K562 (cell line): ENCODE measurements at regions not wholly inside any gene's neighbourhood (a gene's known extent, or its start where the extent isn't known, plus 50 kb on each side); places are given as distances from the start of the nearest gene placed in this dataset.

Experiments used
- ATAC-seq: fragments of 200-7000 bp; cut with Tn5 transposase; 3 replicates; pipeline ENCODE4 v1.9.1; 2020; ENCODE audit warnings: moderate library complexity
- BruUV-seq: library from RNA; stranded (reverse); fragments of 400-500 nt; replicated peaks from 2 replicates; lab custom pipeline; 2021; lab: Mats Ljungman, UMichigan
- CTCF ChIA-PET: fragments of 300-600 bp; formaldehyde crosslinking; extraction: SDS; loops from one replicate; lab custom pipeline; 2021; ENCODE audit warnings: low intra/inter-chr PET ratio; lab: Yijun Ruan, JAX
- POLR2A ChIA-PET: fragments of 300-600, 350-650 bp; sonication (Branson Sonifier 250); formaldehyde crosslinking; extraction: SDS; loops from one replicate; lab custom pipeline; 2021; ENCODE audit warnings: antibody characterized with exemption, inconsistent platforms; lab: Yijun Ruan, JAX
- DNase-seq, 4 experiments: peaks; one replicate each; pipeline versions ENCODE4 v3.0.0 to v3.0.0-alpha.2; 2011 to 2018; ENCODE audit warnings: low spot score in 3 of 4, mixed read lengths in 3 of 4; ENCODE audit errors: extremely low read depth in 1 of 4
- FAIRE-seq: peaks from 2 replicates; lab custom pipeline; 2011; peaks lifted over from hg19 to GRCh38; lab: Jason Lieb, UNC
- H2AFZ ChIP-seq: 2 replicates; pipeline ENCODE4 v1.6.0; 2011; ENCODE audit warnings: low read depth, low read length, control low read depth, inconsistent platforms
- H3K27ac ChIP-seq: fragments of 200-600 bp; 3 replicates; pipeline ENCODE4 v1.8.0; 2011; ENCODE audit warnings: low read depth, mild to moderate bottlenecking, control low read depth, inconsistent platforms, low read length, moderate library complexity, mixed read lengths; ENCODE audit errors: extremely low read depth
- H3K27me3 ChIP-seq, 2 experiments: fragments of 300-600 bp in 1 of 2; 2 replicates in 1 of 2; 3 replicates in 1 of 2; pipeline versions ENCODE4 v1.6.0 to v1.8.0; 2011; ENCODE audit warnings: inconsistent platforms in 2 of 2, low read length in 2 of 2, mild to moderate bottlenecking in 1 of 2, mixed read lengths in 1 of 2, moderate library complexity in 1 of 2; ENCODE audit not compliant: control insufficient read depth in 2 of 2, insufficient read depth in 2 of 2
- H3K36me3 ChIP-seq: fragments of 300-600 bp; 3 replicates; pipeline ENCODE4 v1.8.0; 2011; ENCODE audit warnings: mild to moderate bottlenecking, low read length, inconsistent platforms; ENCODE audit not compliant: control insufficient read depth, insufficient read depth
- H3K4me1 ChIP-seq, 2 experiments: fragments of 200-600 bp in 1 of 2; replicated peaks in 1 of 2; 2 replicates in 1 of 2; 3 replicates in 1 of 2; pipeline versions ENCODE4 v1.5.1 to v1.8.0; 2011; ENCODE audit warnings: inconsistent platforms in 2 of 2, low read length in 2 of 2, mild to moderate bottlenecking in 1 of 2, mixed read lengths in 1 of 2, moderate library complexity in 1 of 2; ENCODE audit not compliant: control insufficient read depth in 2 of 2, insufficient read depth in 2 of 2
- H3K4me2 ChIP-seq: 2 replicates; pipeline ENCODE4 v1.6.1; 2011; ENCODE audit warnings: low read length, control low read depth, inconsistent platforms, mixed read lengths; ENCODE audit not compliant: insufficient read depth
- H3K4me3 ChIP-seq: fragments of 200-600 bp; sonication (generic), shearing (Covaris generic); 2 replicates; pipeline ENCODE4 v1.5.1; 2016; ENCODE audit warnings: control low read depth, inconsistent platforms
- H3K79me2 ChIP-seq: fragments of 200-600 bp; 3 replicates; pipeline ENCODE4 v1.8.0; 2011; ENCODE audit warnings: low read length, inconsistent platforms; ENCODE audit not compliant: control insufficient read depth, insufficient read depth
- H3K9ac ChIP-seq, 2 experiments: 2 replicates each; pipeline versions ENCODE4 v1.6.0 to v1.6.1; 2011; ENCODE audit warnings: low read depth in 2 of 2, low read length in 2 of 2, control low read depth in 1 of 2, inconsistent platforms in 1 of 2, mild to moderate bottlenecking in 1 of 2, mixed read lengths in 1 of 2; ENCODE audit not compliant: insufficient read depth in 1 of 2
- H3K9me1 ChIP-seq: one replicate; pipeline ENCODE4 v1.6.0; 2011; ENCODE audit warnings: inconsistent platforms, mild to moderate bottlenecking, low read length, moderate library complexity; ENCODE audit not compliant: control insufficient read depth, insufficient read depth
- H3K9me3 ChIP-seq: replicated peaks from 2 replicates; pipeline ENCODE4 v1.5.1; 2011; ENCODE audit warnings: low read depth, low read length, inconsistent platforms; ENCODE audit not compliant: control insufficient read depth, insufficient read depth
- H4K20me1 ChIP-seq: replicated peaks from 2 replicates; pipeline ENCODE4 v1.6.1; 2011; ENCODE audit warnings: low read length, inconsistent platforms, mixed read lengths; ENCODE audit not compliant: control insufficient read depth, insufficient read depth
- HNRNPH1 ChIP-seq: fragments of 200-400 bp; formaldehyde crosslinking; optimal IDR thresholded peaks from 2 replicates; pipeline ENCODE3; 2017; ENCODE audit warnings: low read depth, mild to moderate bottlenecking, low read length, moderate library complexity
- HOMEZ ChIP-seq: fragments of 250-450 bp; sonication (Bioruptor Pico); IDR thresholded peaks from 2 replicates; pipeline ENCODE4 v1.4.0; 2020; ENCODE audit warnings: mild to moderate bottlenecking, moderate library complexity
- ZBTB8A ChIP-seq: fragments of 450-650 bp; IDR thresholded peaks from 2 replicates; pipeline ENCODE4 v1.6.1; 2018; ENCODE audit warnings: mild to moderate bottlenecking, moderate library complexity; ENCODE audit not compliant: partially characterized antibody
- ZHX1 ChIP-seq: fragments of 150-350 bp; conservative IDR thresholded peaks from 2 replicates; pipeline ENCODE4 v1.6.1; 2014; ENCODE audit warnings: low read length
- ZNF316 ChIP-seq: fragments of 450-650 bp; IDR thresholded peaks from 2 replicates; pipeline ENCODE4 v1.6.1; 2016
- whole genome bisulfite sequencing: fragments of 100-300 bp; shearing (Covaris generic); methylation state at CpG from one replicate; pipeline ENCODE4 v1.1.6; 2016; ENCODE audit warnings: low coverage, mixed read lengths; ENCODE audit not compliant: insufficient coverage; ENCODE audit errors: missing lambda C conversion rate; 5-methylcytosine and 5-hydroxymethylcytosine counted together
- in situ Hi-C: fragments of 300-500 bp; cut with MboI; formaldehyde crosslinking; loops from 4 replicates; pipeline ENCODE4 v1.15.0; 2018; ENCODE audit warnings: inconsistent platforms, mixed read lengths
- intact Hi-C: fragments of 100-400 bp; cut with micrococcal nuclease; formaldehyde crosslinking; loops from 2 replicates; pipeline ENCODE4 v1.14.2; 2022

- TF ChIP-seq ZHX1 = no peak
- TF ChIP-seq ZBTB8A = no peak
- TF ChIP-seq HNRNPH1 = no peak
- TF ChIP-seq, all 486 proteins: peak for 0
Measured at GRCh38 chr16:6961704-6962103, 370.9 kb upstream of the RBFOX1 start (continued).

GRCh38 chr16:6958184-6958583, 374.5 kb upstream of the RBFOX1 start:
- no peaks in the 10 kb centered on the region for H3K9me1 ChIP-seq
- peaks cover 0 to 8% of the 10 kb centered on the region in 2 experiments; a peak in 2 of 5 replicates for H3K27me3 ChIP-seq
- no peak for ATAC-seq
- CTCF ChIA-PET = no interaction called here
- H3K9me3 ChIP-seq = no peaks in the 10 kb centered on the region
- H2AFZ ChIP-seq = no peak overlapping the region
- H3K27ac ChIP-seq = no peak overlapping the region
- no peak overlapping the region for H3K4me3 ChIP-seq
- intact Hi-C loops = no loop called here
- no peaks in the 10 kb centered on the region for H3K4me1 ChIP-seq
- no peak for FAIRE-seq
- H4K20me1 ChIP-seq = no peaks in the 10 kb centered on the region
- no TSS peak for BruUV-seq
- H3K9ac ChIP-seq = no peak overlapping the region
- H3K36me3 ChIP-seq = no peaks in the 10 kb centered on the region
- no peak overlapping the region for H3K4me2 ChIP-seq
- 0 out of 2 replicates have a peak, but pooled peaks have one; percentile 15 for TF ChIP-seq ZNF316
- TF ChIP-seq HOMEZ (CRISPR knock-in tag) = no peak
- POLR2A ChIA-PET = no interaction called here
- no peaks in the 10 kb centered on the region for H3K79me2 ChIP-seq
- in situ Hi-C loops = no loop called here
- WGBS = 2% methylated on average over 8 of the region's 8 CpGs
- no peak for DNase-seq
